ENCODE measurements at regions not wholly inside any gene's neighbourhood (a gene's known extent, or its start where the extent isn't known, plus 50 kb on each side); places are given as distances from the start of the nearest gene placed in this dataset.
"Not testable (repeated sequence)": the region's sequence is repeated elsewhere in the genome, so short reads cannot be mapped to it uniquely, and the experiment has no call there.

GRCh38 chr4:132709056-132709455 lies 440.0 kb upstream of the PCDH10 start:
- no peak for DNase-seq

DNA sequence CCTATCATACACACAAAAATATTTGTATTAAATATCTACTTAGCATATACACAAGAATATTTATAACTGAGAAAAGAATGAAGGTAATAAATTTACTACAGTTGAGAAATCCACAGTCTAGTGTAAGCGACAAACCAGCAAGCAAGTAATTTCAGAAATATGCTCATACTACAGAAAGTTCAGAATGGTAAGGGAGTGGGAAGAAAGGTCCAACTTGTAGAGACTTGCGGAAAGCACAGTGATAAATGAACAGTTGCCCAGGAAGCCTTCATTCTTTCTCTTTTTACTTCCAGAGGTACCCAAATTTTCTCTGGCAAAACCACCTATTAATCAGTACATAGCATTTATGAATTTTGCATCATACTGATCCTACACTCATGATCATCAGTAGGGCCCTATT lies 438.1 kb upstream of the PCDH10 start:
- DNase-seq: no peak

GRCh38 chr4:132737344-132737743 lies 411.8 kb upstream of the PCDH10 start:
- no peak for DNase-seq

- DNase-seq: no peak
Measured at GRCh38 chr4:132759199-132759780, 389.8 kb upstream of the PCDH10 start.

DNA sequence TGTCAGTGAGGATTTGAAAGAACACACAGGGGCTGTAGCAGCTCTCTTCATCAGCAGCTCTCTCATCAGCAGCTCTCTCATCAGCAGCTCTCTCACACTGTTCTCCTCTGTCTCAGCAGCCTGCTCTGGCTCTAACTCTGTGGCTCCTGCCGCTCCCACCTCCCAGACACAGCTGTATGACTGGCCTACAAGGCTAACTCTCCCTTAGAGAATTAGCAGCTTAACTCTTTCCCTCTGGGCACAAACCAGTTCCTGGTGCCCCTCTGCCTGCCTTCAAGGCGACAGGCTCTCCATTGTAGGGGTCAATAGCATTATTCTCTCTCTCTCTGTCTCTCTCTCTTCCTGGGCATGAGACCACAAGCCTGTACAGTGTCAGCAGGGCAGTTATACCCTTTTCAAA lies 385.6 kb upstream of the PCDH10 start:
- no peak for DNase-seq

- no peak for DNase-seq
Measured at GRCh38 chr4:132767901-132768300, 381.2 kb upstream of the PCDH10 start.

DNA sequence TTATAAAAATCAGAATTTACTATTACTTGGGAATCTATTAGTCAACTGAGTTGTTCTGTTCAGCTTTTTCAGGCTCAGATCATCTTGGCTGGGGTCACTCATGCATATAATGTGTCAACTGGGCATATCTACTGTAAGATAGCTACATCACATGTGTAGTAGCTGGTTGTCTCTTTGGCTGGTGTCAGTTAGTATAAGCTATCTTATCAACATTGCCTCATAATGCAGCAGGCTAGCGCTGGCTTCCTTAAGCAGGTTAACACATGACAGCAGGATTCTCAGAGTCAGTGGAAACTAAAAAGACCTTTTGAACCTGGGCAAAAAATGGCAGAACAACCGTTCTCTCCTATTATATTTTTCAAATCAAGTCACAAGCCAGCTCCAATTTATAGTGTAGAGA lies 378.3 kb upstream of the PCDH10 start:
- DNase-seq: no peak

- DNase-seq: no peak
Measured at GRCh38 chr4:132792310-132792709, 356.8 kb upstream of the PCDH10 start.

DNA sequence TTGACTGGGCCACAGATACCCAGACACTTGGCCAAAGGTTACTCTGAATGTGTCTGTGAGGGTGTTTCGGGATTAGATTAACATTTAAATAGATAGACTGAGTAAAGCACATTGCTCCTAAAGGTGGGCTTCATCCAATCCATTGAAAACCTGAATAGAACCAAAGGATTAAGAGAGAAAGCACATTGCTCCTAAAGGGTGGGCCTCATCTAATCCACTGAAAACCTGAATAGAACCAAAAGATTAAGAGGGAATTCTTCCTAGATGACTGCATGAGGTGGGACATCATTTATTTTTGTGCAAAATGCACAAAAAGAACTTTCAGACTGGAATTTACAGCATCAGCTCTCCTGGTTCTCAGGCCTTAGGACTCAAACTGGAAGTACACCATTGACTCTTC lies 351.2 kb upstream of the PCDH10 start:
- DNase-seq: no peak

DNA sequence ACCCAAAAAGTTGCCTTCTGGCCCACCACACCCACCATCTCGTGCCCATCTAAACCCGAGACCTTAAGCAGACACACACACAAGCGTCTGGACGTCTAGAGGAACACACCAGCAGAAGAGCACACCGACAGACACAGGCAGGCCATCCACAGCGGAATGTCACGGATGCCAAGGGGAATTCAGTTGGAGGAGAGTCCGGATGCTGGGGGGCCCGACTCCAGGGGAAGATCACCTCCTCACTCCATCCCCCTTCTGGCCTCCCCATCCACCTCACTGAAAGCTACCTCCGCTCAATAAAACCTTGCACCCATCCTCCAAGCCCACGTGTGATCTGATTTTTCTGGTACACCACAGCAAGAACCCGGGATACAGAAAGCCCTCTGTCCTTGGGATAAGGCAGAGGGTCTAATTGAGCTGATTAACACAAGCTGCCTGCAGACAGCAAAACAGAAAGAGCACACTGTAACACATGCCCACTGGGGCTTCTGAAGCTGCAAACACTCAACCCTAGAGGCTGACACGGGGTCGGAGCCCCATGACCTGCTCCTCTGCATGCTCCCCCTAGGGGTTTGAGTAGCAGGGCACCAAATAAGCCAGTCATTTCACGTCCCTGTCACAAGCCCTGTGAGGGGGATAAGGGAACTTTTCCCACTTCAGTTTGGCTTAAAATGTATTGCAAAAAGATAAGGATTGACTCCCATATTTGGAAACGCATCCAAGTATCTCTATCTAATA lies 339.6 kb upstream of the PCDH10 start:
- DNase-seq: no peak

DNA sequence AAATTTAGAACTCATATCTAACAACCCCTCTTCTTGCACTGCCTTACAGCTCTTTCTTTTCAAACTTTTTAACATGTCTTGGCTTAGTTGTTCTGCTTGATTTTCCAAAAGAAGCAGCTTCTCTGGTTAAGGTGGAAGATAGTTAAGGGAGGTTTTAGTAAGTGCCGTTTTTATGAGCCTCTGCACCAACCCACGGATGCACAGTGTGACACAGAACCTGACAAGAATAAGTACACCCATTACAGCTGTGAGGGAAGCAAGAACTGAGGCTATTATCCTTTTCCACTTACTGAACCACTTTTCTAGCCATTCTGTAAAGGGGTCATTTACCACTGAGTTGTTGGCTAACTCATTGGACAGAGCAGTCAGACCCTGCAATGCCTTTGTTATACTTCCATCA lies 336.0 kb upstream of the PCDH10 start:
- DNase-seq: not testable (repeated sequence)

- no peak for DNase-seq
Measured at GRCh38 chr4:132818091-132818490, 331.0 kb upstream of the PCDH10 start.

GRCh38 chr4:132823419-132823818 lies 325.7 kb upstream of the PCDH10 start:
- no peak for DNase-seq

DNA sequence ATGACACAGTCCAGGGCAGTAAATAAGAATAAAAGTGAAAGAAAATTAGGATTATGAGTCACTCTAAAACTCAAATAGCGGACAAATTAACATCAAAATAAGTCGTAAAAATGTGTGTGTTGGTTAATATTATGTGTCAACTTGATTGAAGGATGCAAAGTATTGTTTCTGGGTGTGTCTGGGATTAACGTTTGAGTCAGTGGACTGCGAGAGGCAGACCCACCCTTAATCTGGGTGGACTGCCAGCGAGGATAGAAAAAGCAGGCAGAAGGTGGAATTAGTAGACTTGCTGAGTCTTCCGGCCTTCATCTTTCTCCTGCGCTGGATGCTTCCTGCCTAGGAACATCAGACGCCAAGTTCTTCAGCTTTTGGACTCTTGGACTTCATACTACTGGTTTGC lies 324.3 kb upstream of the PCDH10 start:
- DNase-seq: no peak

DNA sequence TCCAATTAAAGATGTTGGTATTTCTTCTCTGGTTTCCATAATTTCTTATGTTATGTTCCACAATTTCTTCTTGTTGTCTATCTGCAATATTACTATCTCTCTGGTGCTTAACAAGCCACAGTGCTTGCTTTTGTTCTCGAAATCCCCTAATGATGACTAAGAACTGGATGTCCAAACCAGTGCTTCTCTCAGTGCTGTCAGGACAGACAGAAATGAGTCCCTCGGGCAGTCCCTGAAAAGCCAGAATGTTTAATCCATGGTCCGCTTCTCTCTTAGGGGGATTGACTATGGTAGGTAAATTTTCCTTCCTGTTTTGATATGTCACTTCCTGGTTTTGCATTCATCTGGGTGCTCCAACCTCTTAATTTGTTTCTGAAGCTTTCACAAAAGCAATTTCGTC lies 321.6 kb upstream of the PCDH10 start:
- no peak for DNase-seq

DNA sequence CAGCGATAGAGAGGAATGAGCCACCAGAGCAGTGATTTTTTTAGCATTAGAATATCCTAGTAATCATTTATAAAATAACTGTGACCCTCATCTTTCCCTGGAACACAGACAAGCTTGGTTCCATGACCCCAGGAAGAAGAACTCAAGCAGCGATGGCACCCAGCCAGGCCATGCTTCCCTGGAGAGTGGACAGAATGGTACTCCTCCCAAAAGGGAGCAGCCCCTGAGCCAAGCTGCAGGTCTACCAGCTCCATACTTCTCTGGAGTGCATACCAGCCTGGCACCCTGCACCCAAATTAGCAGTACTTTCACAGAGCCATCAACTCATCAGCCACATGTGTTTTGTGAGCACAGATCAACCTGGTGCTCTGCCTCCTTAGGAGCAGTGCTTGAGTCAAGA lies 310.9 kb upstream of the PCDH10 start:
- no peak for DNase-seq

DNA sequence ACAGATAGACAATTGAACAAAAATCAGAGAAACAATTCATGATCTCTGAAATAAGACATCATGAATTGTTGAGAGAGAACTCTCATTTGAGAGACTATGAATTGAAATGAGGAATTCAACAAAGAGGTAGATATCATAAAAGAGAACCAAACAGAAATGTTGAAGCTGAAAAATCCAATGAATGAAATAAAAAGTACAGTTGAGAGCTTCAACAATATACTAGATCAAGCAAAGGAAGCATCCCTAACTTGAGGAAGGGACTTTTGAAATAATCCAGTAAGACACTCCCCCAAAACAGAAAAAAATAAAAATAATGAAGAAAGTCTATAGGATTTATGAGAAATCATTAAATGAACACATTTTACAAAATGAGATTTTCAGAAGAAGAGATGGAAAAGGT lies 310.0 kb upstream of the PCDH10 start:
- no peak for DNase-seq

- DNase-seq: no peak
Measured at GRCh38 chr4:132859929-132860328, 289.2 kb upstream of the PCDH10 start.

DNA sequence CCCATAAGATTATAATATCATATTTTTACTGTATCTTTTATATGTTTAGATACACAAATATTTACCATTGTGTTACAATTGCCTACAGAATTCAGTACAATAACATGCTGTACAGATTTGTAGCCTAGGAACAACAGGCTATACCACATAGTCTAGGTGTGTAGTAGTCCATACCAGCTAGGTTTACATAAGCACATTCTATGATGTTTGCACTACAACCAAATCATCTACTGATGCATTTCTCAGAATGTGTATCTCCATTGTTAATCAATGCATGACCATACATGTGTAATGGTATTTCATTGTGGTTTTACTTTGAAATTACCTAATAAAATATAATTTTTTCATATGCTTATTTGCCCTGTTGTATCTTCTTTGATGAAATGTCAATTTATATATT lies 288.1 kb upstream of the PCDH10 start:
- DNase-seq: no peak

- DNase-seq: no peak
Measured at GRCh38 chr4:132863619-132864018, 285.5 kb upstream of the PCDH10 start.

- no peak for DNase-seq
Measured at GRCh38 chr4:132865458-132865857, 283.6 kb upstream of the PCDH10 start.

- DNase-seq: no peak
Measured at GRCh38 chr4:132865922-132866321, 283.2 kb upstream of the PCDH10 start.

GRCh38 chr4:132866616-132867015 lies 282.5 kb upstream of the PCDH10 start:
- DNase-seq: no peak

GRCh38 chr4:132893787-132894186 lies 255.3 kb upstream of the PCDH10 start:
- no peak for DNase-seq

DNA sequence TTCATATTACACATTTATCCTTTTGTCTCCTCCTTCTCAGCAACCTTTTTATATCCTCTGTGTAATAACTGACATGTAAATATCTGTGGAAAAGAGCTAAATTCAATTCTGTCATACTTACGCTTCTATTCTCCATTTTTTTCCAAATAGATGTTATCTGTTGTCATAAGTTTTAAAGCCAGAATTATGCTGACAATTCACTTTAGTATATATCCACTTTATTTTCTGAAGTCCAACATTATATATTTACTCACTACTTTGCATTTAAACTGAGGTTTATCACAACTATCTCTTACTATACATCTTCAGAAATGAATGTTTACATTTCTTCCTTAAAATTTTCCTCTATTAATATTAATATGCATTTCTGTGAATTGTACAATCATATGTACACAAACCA lies 247.9 kb upstream of the PCDH10 start:
- no peak for DNase-seq
